ENCODE measurements at regions not wholly inside any gene's neighbourhood (a gene's known extent, or its start where the extent isn't known, plus 50 kb on each side); places are given as distances from the start of the nearest gene placed in this dataset.

- H3K4me1 ChIP-seq: no peaks in the 10 kb centered on the region
- WGBS: 81% methylated on average over 5 of the region's 5 CpGs
- TF ChIP-seq POLR2AphosphoS5 (IDR thresholded peaks at IDR 0.05) (no peak), CTCF (IDR thresholded peaks at IDR 0.05) (no peak), POLR2A (IDR thresholded peaks at IDR 0.05; ENCODE audit: low read depth) (no peak), EP300 (IDR thresholded peaks at IDR 0.05) (no peak)
- no peaks in the 10 kb centered on the region for H3K27me3 ChIP-seq
- no peaks in the 10 kb centered on the region for H3K9me3 ChIP-seq
- no peaks in the 10 kb centered on the region for H3K36me3 ChIP-seq
- DNase-seq (ENCODE audit: extremely low spot score): no peak
- no peak overlapping the region for H3K4me3 ChIP-seq
- intact Hi-C loops (cut with DNase I): no loop called here
- no peak overlapping the region for H3K27ac ChIP-seq (replicated peaks in 1 of 4)
Measured at GRCh38 chrX:107549504-107549903, 78.8 kb upstream of the PRPS1 start.

GRCh38 chrX:107551546-107551945 lies 76.8 kb upstream of the PRPS1 start:
- intact Hi-C loops (cut with DNase I): no loop called here

GRCh38 chrX:107552930-107553329 lies 75.4 kb upstream of the PRPS1 start:
- intact Hi-C loops (cut with DNase I): no loop called here
- 100% methylated on average over 1 of the region's 1 CpG for WGBS
- Histone ChIP-seq H3K27me3 (no peaks in the 10 kb centered on the region), H3K4me3 (no peak overlapping the region), H3K27ac (replicated peaks in 1 of 4) (no peak overlapping the region), H3K36me3 (no peaks in the 10 kb centered on the region), H3K4me1 (no peaks in the 10 kb centered on the region), H3K9me3 (no peaks in the 10 kb centered on the region)
- DNase-seq (ENCODE audit: extremely low spot score): no peak
- TF ChIP-seq POLR2AphosphoS5 (IDR thresholded peaks at IDR 0.05) (no peak), CTCF (IDR thresholded peaks at IDR 0.05) (no peak), POLR2A (IDR thresholded peaks at IDR 0.05; ENCODE audit: low read depth) (no peak), EP300 (IDR thresholded peaks at IDR 0.05) (no peak)

More at GRCh38 chrX:107551546-107551945, 76.8 kb upstream of the PRPS1 start:
- Histone ChIP-seq H3K9me3 (no peaks in the 10 kb centered on the region), H3K4me1 (no peaks in the 10 kb centered on the region), H3K36me3 (no peaks in the 10 kb centered on the region), H3K27me3 (no peaks in the 10 kb centered on the region), H3K4me3 (no peak overlapping the region), H3K27ac (replicated peaks in 1 of 4) (no peak overlapping the region)
- no peak for TF ChIP-seq POLR2A (IDR thresholded peaks at IDR 0.05; ENCODE audit: low read depth)
- WGBS: 82% methylated on average over 3 of the region's 7 CpGs
- no peak for DNase-seq (ENCODE audit: extremely low spot score)

- TF ChIP-seq CTCF (IDR thresholded peaks at IDR 0.05): no peak
- TF ChIP-seq POLR2A (IDR thresholded peaks at IDR 0.05; ENCODE audit: low read depth): no peak
- no peak for TF ChIP-seq POLR2AphosphoS5 (IDR thresholded peaks at IDR 0.05)
- no peak for TF ChIP-seq EP300 (IDR thresholded peaks at IDR 0.05)
- intact Hi-C loops (cut with DNase I): no loop called here
Measured at GRCh38 chrX:107556967-107557366, 71.3 kb upstream of the PRPS1 start.

GRCh38 chrX:107559506-107559905 lies 68.8 kb upstream of the PRPS1 start:
- intact Hi-C loops (cut with DNase I): no loop called here
- Histone ChIP-seq H3K27ac (replicated peaks in 1 of 4) (no peak overlapping the region), H3K36me3 (no peaks in the 10 kb centered on the region), H3K4me3 (no peak overlapping the region), H3K4me1 (no peaks in the 10 kb centered on the region), H3K9me3 (no peaks in the 10 kb centered on the region), H3K27me3 (peaks cover 0 to 4% (median 0%) of the 10 kb centered on the region in 4 donors)
- TF ChIP-seq CTCF (IDR thresholded peaks at IDR 0.05) (no peak), POLR2A (IDR thresholded peaks at IDR 0.05; ENCODE audit: low read depth) (no peak), EP300 (IDR thresholded peaks at IDR 0.05) (no peak), POLR2AphosphoS5 (IDR thresholded peaks at IDR 0.05) (no peak)
- no peak for DNase-seq (ENCODE audit: extremely low spot score)

More at GRCh38 chrX:107556967-107557366, 71.3 kb upstream of the PRPS1 start:
- WGBS: 81% methylated on average over 3 of the region's 3 CpGs
- Histone ChIP-seq H3K27me3 (no peaks in the 10 kb centered on the region), H3K9me3 (no peaks in the 10 kb centered on the region), H3K4me1 (no peaks in the 10 kb centered on the region), H3K4me3 (no peak overlapping the region), H3K36me3 (no peaks in the 10 kb centered on the region), H3K27ac (replicated peaks in 1 of 4) (no peak overlapping the region)
- DNase-seq (ENCODE audit: extremely low spot score): no peak

Data from esophagus muscularis mucosa (tissue), 4 donors.